ENCODE measurements at regions not wholly inside any gene's neighbourhood (a gene's known extent, or its start where the extent isn't known, plus 50 kb on each side); places are given as distances from the start of the nearest gene placed in this dataset.

DNA sequence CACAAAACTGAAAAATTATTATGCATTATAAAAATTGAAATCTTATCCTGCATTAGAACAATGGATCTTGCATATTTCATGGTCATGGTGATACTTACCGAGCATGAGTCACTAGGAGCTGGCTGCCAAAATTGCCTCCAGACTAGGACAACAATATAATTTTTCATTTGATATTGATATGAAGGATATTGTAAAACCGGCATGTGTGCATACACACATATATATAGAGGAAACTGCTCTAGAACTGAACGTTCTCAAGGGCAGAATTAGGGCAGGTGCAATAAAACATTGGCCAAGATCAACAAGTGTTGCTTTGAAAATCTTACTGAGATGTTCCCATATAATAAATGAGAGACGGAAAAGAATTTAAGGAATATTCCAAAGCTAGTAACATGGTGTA is 319.4 kb upstream of the POU1F1 start:
- H3K4me2 ChIP-seq (ENCODE audit: insufficient read depth, insufficient read length, low read length) = no peak overlapping the region
- no peak overlapping the region for H3K27ac ChIP-seq (ENCODE audit: insufficient read length, low read depth, low read length)
- H3K4ac ChIP-seq (ENCODE audit: low read depth, low read length) = no peak overlapping the region
- no peak overlapping the region for H2AK5ac ChIP-seq (ENCODE audit: insufficient read length, low read length)
- Mint-ChIP-seq H3K36me3 (ENCODE audit: insufficient read depth in 1 of 3, low read depth in 3 of 3) (peaks cover 5 to 21% (median 9%) of the 10 kb centered on the region in 3 experiments), H3K27ac (no peak overlapping the region), H3K9me3 (peaks cover 21 to 25% of the 10 kb centered on the region in 2 experiments), H3K4me3 (no peak overlapping the region), H3K27me3 (ENCODE audit: low read depth) (no peaks in the 10 kb centered on the region), H3K4me1 (no peaks in the 10 kb centered on the region)
- no peak overlapping the region for H4K5ac ChIP-seq (ENCODE audit: insufficient read length, low read depth, low read length)
- H3K56ac ChIP-seq (ENCODE audit: insufficient read length, low read depth, low read length) = no peak overlapping the region
- no peaks in the 10 kb centered on the region for H3K79me1 ChIP-seq (ENCODE audit: insufficient read depth, low read depth, low read length, poor library complexity, severe bottlenecking)
- no peaks in the 10 kb centered on the region for H3K23me2 ChIP-seq (ENCODE audit: insufficient read length, low read depth, low read length, poor library complexity, severe bottlenecking)
- H3T11ph ChIP-seq (ENCODE audit: low read length) = no peak overlapping the region
- no peak overlapping the region for H2AFZ ChIP-seq (ENCODE audit: low read length)
- no peak overlapping the region for H3K9ac ChIP-seq (ENCODE audit: extremely low read depth, insufficient read length, low read length)
- no peak overlapping the region for H3K18ac ChIP-seq (ENCODE audit: insufficient read length, low read depth, low read length)
- H3K27me3 ChIP-seq (ENCODE audit: insufficient read depth, low read length) = no peaks in the 10 kb centered on the region
- H2BK20ac ChIP-seq (ENCODE audit: low read depth, low read length, poor library complexity, severe bottlenecking) = no peak overlapping the region
- H3K79me2 ChIP-seq (ENCODE audit: insufficient read depth, low read length) = no peaks in the 10 kb centered on the region
- no peak overlapping the region for H2BK12ac ChIP-seq (ENCODE audit: insufficient read length, low read depth, low read length)
- no peak overlapping the region for H3K23ac ChIP-seq (ENCODE audit: insufficient read length, low read depth, low read length)
- H4K8ac ChIP-seq (replicated peaks; ENCODE audit: insufficient read length, low read depth, low read length) = no peak overlapping the region
- H2BK5ac ChIP-seq (ENCODE audit: insufficient read length, low read length) = no peak overlapping the region
- H3K14ac ChIP-seq (ENCODE audit: insufficient read depth, low read length) = no peak overlapping the region
- TF ChIP-seq, protein P1, sequence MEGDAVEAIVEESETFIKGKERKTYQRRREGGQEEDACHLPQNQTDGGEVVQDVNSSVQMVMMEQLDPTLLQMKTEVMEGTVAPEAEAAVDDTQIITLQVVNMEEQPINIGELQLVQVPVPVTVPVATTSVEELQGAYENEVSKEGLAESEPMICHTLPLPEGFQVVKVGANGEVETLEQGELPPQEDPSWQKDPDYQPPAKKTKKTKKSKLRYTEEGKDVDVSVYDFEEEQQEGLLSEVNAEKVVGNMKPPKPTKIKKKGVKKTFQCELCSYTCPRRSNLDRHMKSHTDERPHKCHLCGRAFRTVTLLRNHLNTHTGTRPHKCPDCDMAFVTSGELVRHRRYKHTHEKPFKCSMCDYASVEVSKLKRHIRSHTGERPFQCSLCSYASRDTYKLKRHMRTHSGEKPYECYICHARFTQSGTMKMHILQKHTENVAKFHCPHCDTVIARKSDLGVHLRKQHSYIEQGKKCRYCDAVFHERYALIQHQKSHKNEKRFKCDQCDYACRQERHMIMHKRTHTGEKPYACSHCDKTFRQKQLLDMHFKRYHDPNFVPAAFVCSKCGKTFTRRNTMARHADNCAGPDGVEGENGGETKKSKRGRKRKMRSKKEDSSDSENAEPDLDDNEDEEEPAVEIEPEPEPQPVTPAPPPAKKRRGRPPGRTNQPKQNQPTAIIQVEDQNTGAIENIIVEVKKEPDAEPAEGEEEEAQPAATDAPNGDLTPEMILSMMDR (conservative IDR thresholded peaks at IDR 0.05) = no peak
- H4K20me1 ChIP-seq (ENCODE audit: control insufficient read depth, insufficient read depth, insufficient read length) = no peaks in the 10 kb centered on the region
- H4K91ac ChIP-seq (ENCODE audit: insufficient read length, low read depth, low read length) = no peak overlapping the region
- no peaks in the 10 kb centered on the region for H3K4me1 ChIP-seq (ENCODE audit: insufficient read depth, low read length)
- DNase-seq = no peak
- no CpG with 5 or more reads among the region's 4 CpGs for WGBS (ENCODE audit: extremely low coverage, insufficient read length, low lambda C conversion rate)
- H3K9me3 ChIP-seq (ENCODE audit: control insufficient read depth, low read depth, low read length) = no peaks in the 10 kb centered on the region
- no peak overlapping the region for H2BK120ac ChIP-seq (ENCODE audit: low read depth, low read length, poor library complexity, severe bottlenecking)
- H2BK15ac ChIP-seq (ENCODE audit: low read depth, low read length) = no peak overlapping the region

Data from H9 (cell line).